Jurkat, Clone E6-1 (cell line): ENCODE measurements at regions not wholly inside any gene's neighbourhood (a gene's known extent, or its start where the extent isn't known, plus 50 kb on each side); places are given as distances from the start of the nearest gene placed in this dataset.

Source experiments
- DNase-seq: peaks from one replicate; pipeline ENCODE4 v3.0.0-alpha.2; 2011; ENCODE audit warnings: low read depth, low spot score
- H3K4me3 ChIP-seq: 2 replicates; pipeline ENCODE4 v1.5.1; 2011; ENCODE audit warnings: mild to moderate bottlenecking, low read length, control low read depth, moderate library complexity

- no peak overlapping the region for H3K4me3 ChIP-seq
- no peak for DNase-seq
Observed at GRCh38 chr5:163759000-163759704, 253.7 kb downstream of the MAT2B start.

GRCh38 chr5:163760498-163760897 is 255.1 kb downstream of the MAT2B start:
- H3K4me3 ChIP-seq = no peak overlapping the region
- no peak for DNase-seq

GRCh38 chr5:163766936-163767670 is 261.7 kb downstream of the MAT2B start:
- DNase-seq = no peak
- no peak overlapping the region for H3K4me3 ChIP-seq

- H3K4me3 ChIP-seq = no peak overlapping the region
- no peak for DNase-seq
Observed at GRCh38 chr5:163770625-163771024, 265.2 kb downstream of the MAT2B start.

- no peak for DNase-seq
- no peak overlapping the region for H3K4me3 ChIP-seq
Observed at GRCh38 chr5:163772241-163772640, 266.8 kb downstream of the MAT2B start.

- no peak overlapping the region for H3K4me3 ChIP-seq
- no peak for DNase-seq
Observed at GRCh38 chr5:163772644-163773043, 267.2 kb downstream of the MAT2B start.

GRCh38 chr5:163773226-163773625 is 267.8 kb downstream of the MAT2B start:
- DNase-seq = no peak
- no peak overlapping the region for H3K4me3 ChIP-seq

GRCh38 chr5:163789870-163790269 is 284.5 kb downstream of the MAT2B start:
- H3K4me3 ChIP-seq = no peak overlapping the region
- DNase-seq = no peak

GRCh38 chr5:163790497-163790896 is 285.1 kb downstream of the MAT2B start:
- no peak overlapping the region for H3K4me3 ChIP-seq
- no peak for DNase-seq

GRCh38 chr5:163794993-163795392 is 289.6 kb downstream of the MAT2B start:
- no peak for DNase-seq

GRCh38 chr5:163807781-163808180 is 302.4 kb downstream of the MAT2B start:
- no peak overlapping the region for H3K4me3 ChIP-seq
- DNase-seq = no peak

More at GRCh38 chr5:163794993-163795392, 289.6 kb downstream of the MAT2B start:
- no peak overlapping the region for H3K4me3 ChIP-seq

GRCh38 chr5:163809473-163809872 is 304.1 kb downstream of the MAT2B start:
- H3K4me3 ChIP-seq = no peak overlapping the region
- no peak for DNase-seq

- no peak for DNase-seq
- no peak overlapping the region for H3K4me3 ChIP-seq
Observed at GRCh38 chr5:163813900-163814299, 308.5 kb downstream of the MAT2B start.

GRCh38 chr5:163815240-163815791 is 309.9 kb downstream of the MAT2B start:
- no peak for DNase-seq
- no peak overlapping the region for H3K4me3 ChIP-seq

- DNase-seq = no peak
- H3K4me3 ChIP-seq = no peak overlapping the region
Observed at GRCh38 chr5:163821142-163821541, 315.7 kb downstream of the MAT2B start.

GRCh38 chr5:163822548-163822947 is 317.1 kb downstream of the MAT2B start:
- no peak for DNase-seq
- H3K4me3 ChIP-seq = no peak overlapping the region

- DNase-seq = no peak
- H3K4me3 ChIP-seq = no peak overlapping the region
Observed at GRCh38 chr5:163825661-163826060, 320.2 kb downstream of the MAT2B start.

GRCh38 chr5:163826201-163826600 is 320.8 kb downstream of the MAT2B start:
- H3K4me3 ChIP-seq = no peak overlapping the region
- DNase-seq = no peak

GRCh38 chr5:163832155-163832554 is 326.7 kb downstream of the MAT2B start:
- no peak overlapping the region for H3K4me3 ChIP-seq
- no peak for DNase-seq

- DNase-seq = no peak
- no peak overlapping the region for H3K4me3 ChIP-seq
Observed at GRCh38 chr5:163838738-163839137, 333.3 kb downstream of the MAT2B start.
